SIG-M5 treated with dmso at 0.1 percent for 504 hours (cell line): ENCODE measurements at regions not wholly inside any gene's neighbourhood (a gene's known extent, or its start where the extent isn't known, plus 50 kb on each side); places are given as distances from the start of the nearest gene placed in this dataset.
"Not testable (repeated sequence)": the region's sequence is repeated elsewhere in the genome, so short reads cannot be mapped to it uniquely, and the experiment has no call there.

Experiments used
- DNase-seq: peaks from one replicate; lab custom pipeline; 2025; ENCODE audit not compliant: unreplicated experiment; lab: John Stamatoyannopoulos, UW

GRCh38 chr2:83990636-83991035 is 468.4 kb downstream of the SUCLG1 start:
- DNase-seq = no peak

- not testable (repeated sequence) for DNase-seq
Observed at GRCh38 chr2:83976628-83977027, 482.5 kb downstream of the SUCLG1 start.

GRCh38 chr2:83972128-83972527 is 487.0 kb downstream of the SUCLG1 start:
- no peak for DNase-seq

GRCh38 chr2:83971547-83971946 is 487.5 kb downstream of the SUCLG1 start:
- no peak for DNase-seq

- DNase-seq = no peak
Observed at GRCh38 chr2:83970217-83970929, 488.7 kb downstream of the SUCLG1 start.

- no peak for DNase-seq
Observed at GRCh38 chr2:83969085-83969484, 490.0 kb downstream of the SUCLG1 start.

- no peak for DNase-seq
Observed at GRCh38 chr2:83967854-83968253, 491.2 kb downstream of the SUCLG1 start.

GRCh38 chr2:83966946-83967345 is 492.1 kb downstream of the SUCLG1 start:
- not testable (repeated sequence) for DNase-seq

- DNase-seq = no peak
Observed at GRCh38 chr2:83961512-83961911, 497.6 kb downstream of the SUCLG1 start.

- DNase-seq = no peak
Observed at GRCh38 chr2:83960371-83960770, 498.7 kb downstream of the SUCLG1 start.

- DNase-seq = no peak
Observed at GRCh38 chr2:83959266-83959665, 499.8 kb downstream of the SUCLG1 start.

- DNase-seq = no peak
Observed at GRCh38 chr2:83956991-83957390, 502.1 kb downstream of the SUCLG1 start.

GRCh38 chr2:83953697-83954096 is 505.4 kb downstream of the SUCLG1 start:
- DNase-seq = no peak

GRCh38 chr2:83951378-83951947 is 507.6 kb downstream of the SUCLG1 start:
- DNase-seq = no peak

GRCh38 chr2:83949361-83949760 is 509.7 kb downstream of the SUCLG1 start:
- no peak for DNase-seq

- no peak for DNase-seq
Observed at GRCh38 chr2:83944191-83944590, 514.9 kb downstream of the SUCLG1 start.

- no peak for DNase-seq
Observed at GRCh38 chr2:83943265-83943664, 515.8 kb downstream of the SUCLG1 start.

- DNase-seq = no peak
Observed at GRCh38 chr2:83941886-83942285, 517.2 kb downstream of the SUCLG1 start.

- DNase-seq = no peak
Observed at GRCh38 chr2:83933749-83934148, 525.3 kb downstream of the SUCLG1 start.

- no peak for DNase-seq
Observed at GRCh38 chr2:83923531-83923930, 535.5 kb downstream of the SUCLG1 start.

GRCh38 chr2:83916559-83916958 is 542.5 kb downstream of the SUCLG1 start:
- DNase-seq = no peak

- no peak for DNase-seq
Observed at GRCh38 chr2:83915381-83915780, 543.7 kb downstream of the SUCLG1 start.

GRCh38 chr2:83908750-83909149 is 550.3 kb downstream of the SUCLG1 start:
- no peak for DNase-seq
